ENCODE measurements at regions not wholly inside any gene's neighbourhood (a gene's known extent, or its start where the extent isn't known, plus 50 kb on each side); places are given as distances from the start of the nearest gene placed in this dataset.

DNA sequence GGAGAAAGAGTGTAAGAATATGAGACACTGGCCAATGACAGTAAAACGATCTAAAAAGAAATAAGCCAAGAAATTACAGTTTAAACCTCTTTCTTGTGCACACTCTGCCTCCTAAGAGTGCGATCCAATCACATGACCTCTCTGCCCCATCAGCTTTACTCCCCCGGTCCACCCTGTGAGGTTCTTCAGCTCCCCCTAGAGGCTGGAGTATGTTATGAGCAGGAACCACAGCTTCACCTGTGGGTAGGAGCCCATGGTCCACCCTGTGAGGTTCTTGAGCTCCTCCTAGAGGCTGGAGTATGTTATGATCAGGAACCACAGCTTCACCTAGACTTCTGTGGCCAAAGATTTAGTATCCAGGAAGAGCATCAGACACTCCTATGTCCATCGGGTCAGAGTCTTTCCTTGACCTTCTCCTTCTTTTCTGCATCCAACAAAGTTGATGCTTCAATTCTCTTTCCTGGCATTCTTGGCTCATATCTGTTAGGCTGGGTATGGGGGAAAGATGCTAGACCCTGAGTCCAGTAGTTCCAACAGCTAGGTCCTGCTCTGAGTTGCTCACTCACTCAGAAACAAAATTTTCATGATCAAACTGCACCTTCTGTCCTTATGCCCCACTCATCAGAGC lies 164.0 kb downstream of the MINAR1 start:
- DNase-seq (ENCODE audit: extremely low spot score), result peak; percentile 88
- no peak for TF ChIP-seq POLR2A (IDR thresholded peaks at IDR 0.05; ENCODE audit: low read depth)
- TF ChIP-seq, protein P1, sequence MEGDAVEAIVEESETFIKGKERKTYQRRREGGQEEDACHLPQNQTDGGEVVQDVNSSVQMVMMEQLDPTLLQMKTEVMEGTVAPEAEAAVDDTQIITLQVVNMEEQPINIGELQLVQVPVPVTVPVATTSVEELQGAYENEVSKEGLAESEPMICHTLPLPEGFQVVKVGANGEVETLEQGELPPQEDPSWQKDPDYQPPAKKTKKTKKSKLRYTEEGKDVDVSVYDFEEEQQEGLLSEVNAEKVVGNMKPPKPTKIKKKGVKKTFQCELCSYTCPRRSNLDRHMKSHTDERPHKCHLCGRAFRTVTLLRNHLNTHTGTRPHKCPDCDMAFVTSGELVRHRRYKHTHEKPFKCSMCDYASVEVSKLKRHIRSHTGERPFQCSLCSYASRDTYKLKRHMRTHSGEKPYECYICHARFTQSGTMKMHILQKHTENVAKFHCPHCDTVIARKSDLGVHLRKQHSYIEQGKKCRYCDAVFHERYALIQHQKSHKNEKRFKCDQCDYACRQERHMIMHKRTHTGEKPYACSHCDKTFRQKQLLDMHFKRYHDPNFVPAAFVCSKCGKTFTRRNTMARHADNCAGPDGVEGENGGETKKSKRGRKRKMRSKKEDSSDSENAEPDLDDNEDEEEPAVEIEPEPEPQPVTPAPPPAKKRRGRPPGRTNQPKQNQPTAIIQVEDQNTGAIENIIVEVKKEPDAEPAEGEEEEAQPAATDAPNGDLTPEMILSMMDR (IDR thresholded peaks at IDR 0.05), result peak; percentile 60 to 70 (median 64)
- H3K4me1 ChIP-seq, result no peaks in the 10 kb centered on the region
- H3K27ac ChIP-seq (replicated peaks in 1 of 4), result no peak overlapping the region
- H3K27me3 ChIP-seq, result peaks cover 0 to 17% (median 0%) of the 10 kb centered on the region in 4 donors
- no peak overlapping the region for H3K4me3 ChIP-seq
- 48% methylated on average over 4 of the region's 4 CpGs for WGBS
- H3K36me3 ChIP-seq, result no peaks in the 10 kb centered on the region
- intact Hi-C loops (cut with DNase I), result loop anchor here (5.0 kb wide), 1 partner anchor 214 kb away; no protein-coding TSS in a partner anchor
- H3K9me3 ChIP-seq, result no peaks in the 10 kb centered on the region

DNA sequence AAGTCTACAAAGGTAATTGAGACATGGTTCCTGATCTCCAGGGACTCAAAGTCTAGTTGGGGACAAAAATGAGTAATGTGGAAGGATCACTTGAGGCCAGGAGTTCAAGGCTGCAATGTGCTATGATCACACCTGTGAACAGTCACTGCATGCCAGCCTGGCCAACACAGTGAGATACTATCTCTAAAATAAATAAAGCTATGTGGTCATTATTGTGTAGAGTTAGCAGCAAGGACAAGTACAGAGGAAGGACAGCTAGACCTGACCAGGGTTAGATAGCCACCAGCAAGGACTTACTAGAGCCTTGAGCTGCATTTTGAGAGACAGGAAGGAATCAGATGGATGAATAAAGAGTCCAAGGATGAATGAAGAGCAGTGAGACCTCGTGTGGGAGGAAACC lies 166.5 kb downstream of the MINAR1 start:
- TF ChIP-seq, protein P1 (IDR thresholded peaks at IDR 0.05), result no peak
- TF ChIP-seq POLR2A (IDR thresholded peaks at IDR 0.05; ENCODE audit: low read depth), result no peak
- no peak for TF ChIP-seq EP300 (IDR thresholded peaks at IDR 0.05)
- no peak for TF ChIP-seq POLR2AphosphoS5 (IDR thresholded peaks at IDR 0.05)
- intact Hi-C loops (cut with DNase I), result loop anchor here (5.0 kb wide), 1 partner anchor 216 kb away; no protein-coding TSS in a partner anchor
- H3K36me3 ChIP-seq, result no peaks in the 10 kb centered on the region
- DNase-seq (ENCODE audit: extremely low spot score), result peak; percentile 68
- WGBS, result 69% methylated on average over 1 of the region's 1 CpG
- no peaks in the 10 kb centered on the region for H3K9me3 ChIP-seq
- no peak overlapping the region for H3K4me3 ChIP-seq
- H3K27ac ChIP-seq (replicated peaks in 1 of 4), result no peak overlapping the region
- H3K27me3 ChIP-seq, result peaks cover 0 to 8% (median 0%) of the 10 kb centered on the region in 4 donors
- peaks cover 0 to 7% (median 0%) of the 10 kb centered on the region in 4 donors for H3K4me1 ChIP-seq

DNA sequence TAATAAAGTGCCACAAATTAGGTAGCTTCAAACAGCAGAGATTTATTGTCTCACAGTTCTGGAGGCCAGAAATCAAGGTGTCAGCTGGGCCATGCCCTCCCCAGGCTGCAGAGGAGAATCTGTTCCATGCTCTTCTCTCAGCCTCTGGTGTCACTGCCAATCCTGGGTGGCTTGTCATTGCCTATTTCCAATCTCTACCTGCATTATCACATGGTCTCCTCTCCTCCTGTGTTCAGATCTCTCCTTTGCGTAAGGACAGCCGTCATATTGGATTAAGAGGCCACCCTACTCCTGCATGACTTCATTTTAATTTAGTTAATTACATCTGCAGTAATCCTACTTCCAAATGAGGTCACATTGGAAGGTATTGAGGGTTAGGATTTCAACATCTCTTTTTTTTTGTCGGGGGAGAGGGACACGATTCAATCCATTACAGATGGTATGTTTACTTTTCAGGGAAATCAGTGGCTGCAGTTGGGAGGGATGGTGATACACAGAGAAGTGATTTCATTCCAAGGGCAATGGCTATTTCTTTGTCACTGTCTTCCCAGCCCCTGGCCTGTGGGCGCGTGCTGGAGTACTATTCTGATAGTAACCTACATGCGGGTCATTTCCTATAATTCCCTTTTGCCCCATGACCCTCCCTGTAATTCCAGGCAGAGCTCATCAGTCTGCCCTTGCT lies 169.4 kb downstream of the MINAR1 start:
- no peak overlapping the region for H3K4me3 ChIP-seq
- H3K4me1 ChIP-seq, result peaks cover 0 to 7% (median 0%) of the 10 kb centered on the region in 4 donors
- peaks cover 0 to 4% (median 0%) of the 10 kb centered on the region in 4 donors for H3K27me3 ChIP-seq
- H3K9me3 ChIP-seq, result no peaks in the 10 kb centered on the region
- 92% methylated on average over 7 of the region's 7 CpGs for WGBS
- TF ChIP-seq POLR2AphosphoS5 (IDR thresholded peaks at IDR 0.05), result no peak
- TF ChIP-seq EP300 (IDR thresholded peaks at IDR 0.05), result no peak
- TF ChIP-seq POLR2A (IDR thresholded peaks at IDR 0.05; ENCODE audit: low read depth), result no peak
- TF ChIP-seq, protein P1 (IDR thresholded peaks at IDR 0.05), result no peak
- DNase-seq (ENCODE audit: extremely low spot score), result peak; percentile 75
- intact Hi-C loops (cut with DNase I), result no loop called here
- H3K36me3 ChIP-seq, result no peaks in the 10 kb centered on the region
- H3K27ac ChIP-seq (replicated peaks in 1 of 4), result no peak overlapping the region

DNA sequence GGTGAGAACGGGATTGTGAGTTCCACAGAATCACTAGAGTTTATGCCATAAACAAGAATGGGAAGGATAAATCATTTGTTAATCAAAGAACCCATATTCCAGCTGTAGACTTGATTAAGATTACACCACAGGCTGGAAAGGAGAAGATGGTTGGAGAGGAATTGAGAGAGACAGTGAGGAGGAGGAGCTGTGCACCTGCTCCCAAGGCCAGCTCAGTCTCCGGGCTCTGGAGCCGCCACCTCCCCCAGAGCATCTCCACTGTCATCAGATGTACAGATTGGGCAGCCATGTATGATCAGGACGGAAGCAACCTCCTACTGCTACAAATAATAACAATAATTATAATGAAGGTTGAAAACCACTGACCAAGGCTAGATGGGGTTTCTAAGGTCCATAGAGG lies 170.0 kb downstream of the MINAR1 start:
- H3K27me3 ChIP-seq, result peaks cover 0 to 4% (median 0%) of the 10 kb centered on the region in 4 donors
- no peaks in the 10 kb centered on the region for H3K36me3 ChIP-seq
- peaks cover 0 to 7% (median 0%) of the 10 kb centered on the region in 4 donors for H3K4me1 ChIP-seq
- no peak for TF ChIP-seq POLR2A (IDR thresholded peaks at IDR 0.05; ENCODE audit: low read depth)
- TF ChIP-seq, protein P1 (IDR thresholded peaks at IDR 0.05), result no peak
- TF ChIP-seq POLR2AphosphoS5 (IDR thresholded peaks at IDR 0.05), result no peak
- no peak for TF ChIP-seq EP300 (IDR thresholded peaks at IDR 0.05)
- WGBS, result 89% methylated on average over 4 of the region's 4 CpGs
- intact Hi-C loops (cut with DNase I), result no loop called here
- H3K27ac ChIP-seq (replicated peaks in 1 of 4), result no peak overlapping the region
- DNase-seq (ENCODE audit: extremely low spot score), result peak; percentile 50
- no peak overlapping the region for H3K4me3 ChIP-seq
- no peaks in the 10 kb centered on the region for H3K9me3 ChIP-seq
